HCT116 (cell line): ENCODE measurements at regions not wholly inside any gene's neighbourhood (a gene's known extent, or its start where the extent isn't known, plus 50 kb on each side); places are given as distances from the start of the nearest gene placed in this dataset.

Source experiments
- ATAC-seq: fragments of 200-7000 bp; cut with Tn5 transposase; 2 replicates; pipeline ENCODE4 v1.9.1; 2020; ENCODE audit warnings: mild to moderate bottlenecking, moderate library complexity
- BruUV-seq: library from RNA; stranded (reverse); fragments of 400-500 nt; replicated peaks from 2 replicates; lab custom pipeline; 2021; lab: Mats Ljungman, UMichigan
- CTCF ChIA-PET: fragments of 300-600 bp; sonication (Branson Sonifier 250); formaldehyde crosslinking; loops from one replicate; lab custom pipeline; 2021; ENCODE audit warnings: antibody characterized with exemption; lab: Charles Lee
- POLR2A ChIA-PET: fragments of 300-600, 350-600 bp; sonication (Branson Sonifier 250); formaldehyde crosslinking; loops from one replicate; lab custom pipeline; 2021; ENCODE audit warnings: antibody characterized with exemption; lab: Charles Lee
- RAD21 ChIA-PET, 2 experiments: fragments of 300-600 bp; sonication (Branson Sonifier 250); formaldehyde crosslinking; loops; one replicate each; lab custom pipeline; 2023; ENCODE audit warnings: low total read pairs in 2 of 2; ENCODE audit not compliant: uncharacterized antibody in 2 of 2, unreplicated experiment in 2 of 2, low non-redundant PET in 1 of 2; lab: Charles Lee
- DNase-seq: peaks from one replicate; pipeline ENCODE4 v3.0.0-alpha.2; 2010; ENCODE audit warnings: low read depth, low spot score
- H2AFZ ChIP-seq: fragments of 200-600 bp; shearing (Covaris generic), sonication (generic); 2 replicates; pipeline ENCODE4 v1.6.1; 2017; ENCODE audit warnings: low read depth, mixed run types, mixed read lengths, antibody characterized with exemption, low read length; ENCODE audit not compliant: poor library complexity, severe bottlenecking
- H3K27ac ChIP-seq: 2 replicates; pipeline ENCODE4 v1.5.1; 2012; ENCODE audit warnings: low read depth, low read length
- H3K27me3 ChIP-seq: fragments of 200-600 bp; sonication (generic); 2 replicates; pipeline ENCODE4 v1.6.1; 2016; ENCODE audit warnings: mixed run types, low read length, mixed read lengths; ENCODE audit not compliant: insufficient read depth
- H3K36me3 ChIP-seq, 2 experiments: fragments of 200-500 bp in 1 of 2; fragments of 200-600 bp in 1 of 2; sonication (Bioruptor generic) in 1 of 2; sonication (generic) in 1 of 2; 2 replicates each; pipeline versions ENCODE4 v1.5.1 to v1.6.1; 2014 to 2016; ENCODE audit warnings: low read length in 2 of 2, inconsistent platforms in 1 of 2, mixed read lengths in 1 of 2, mixed run types in 1 of 2; ENCODE audit not compliant: insufficient read depth in 2 of 2, control insufficient read depth in 1 of 2
- H3K4me1 ChIP-seq, 2 experiments: fragments of 200-600 bp in 1 of 2; sonication (generic) in 1 of 2; 2 replicates each; pipeline versions ENCODE4 v1.5.1 to v1.6.1; 2012 to 2017; ENCODE audit warnings: low read length in 2 of 2, inconsistent platforms in 1 of 2, mild to moderate bottlenecking in 1 of 2, mixed read lengths in 1 of 2, mixed run types in 1 of 2, moderate library complexity in 1 of 2; ENCODE audit not compliant: insufficient read depth in 2 of 2, control insufficient read depth in 1 of 2
- H3K4me2 ChIP-seq: fragments of 200-600 bp; sonication (generic); 2 replicates; pipeline ENCODE4 v1.6.1; 2017; ENCODE audit warnings: mixed run types, low read length, mixed read lengths
- H3K4me3 ChIP-seq, 2 experiments: fragments of 200-600 bp in 1 of 2; sonication (generic) in 1 of 2; replicated peaks in 1 of 2; 2 replicates each; pipeline ENCODE4 v1.5.1; 2011 to 2016; ENCODE audit warnings: low read length in 2 of 2, control low read depth in 1 of 2, low read depth in 1 of 2, mild to moderate bottlenecking in 1 of 2, mixed read lengths in 1 of 2, mixed run types in 1 of 2
- H3K79me2 ChIP-seq: fragments of 200-600 bp; sonication (generic); 2 replicates; pipeline ENCODE4 v1.6.1; 2017; ENCODE audit warnings: mild to moderate bottlenecking, mixed run types, low read length, moderate library complexity, mixed read lengths; ENCODE audit not compliant: insufficient read depth
- H3K9ac ChIP-seq: fragments of 200-600 bp; sonication (generic); 2 replicates; pipeline ENCODE4 v1.6.1; 2016; ENCODE audit warnings: low read length, mixed read lengths
- H3K9me2 ChIP-seq: fragments of 200-600 bp; sonication (generic), shearing (Covaris generic); 2 replicates; pipeline ENCODE4 v1.6.1; 2017; ENCODE audit warnings: mixed run types, mild to moderate bottlenecking, moderate library complexity; ENCODE audit not compliant: insufficient read depth
- H3K9me3 ChIP-seq, 2 experiments: fragments of 200-500 bp in 1 of 2; fragments of 200-600 bp in 1 of 2; sonication (Bioruptor generic) in 1 of 2; sonication (generic) in 1 of 2; 2 replicates each; pipeline ENCODE4 v1.6.1; 2014 to 2017; ENCODE audit warnings: low read length in 2 of 2, mixed read lengths in 2 of 2, inconsistent platforms in 1 of 2, low read depth in 1 of 2, mild to moderate bottlenecking in 1 of 2, mixed run types in 1 of 2, moderate library complexity in 1 of 2; ENCODE audit not compliant: control insufficient read depth in 1 of 2, insufficient read depth in 1 of 2
- H4K20me1 ChIP-seq: fragments of 200-600 bp; sonication (generic), shearing (Covaris generic); 2 replicates; pipeline ENCODE4 v1.6.1; 2017; ENCODE audit warnings: mixed run types, mild to moderate bottlenecking, moderate library complexity; ENCODE audit not compliant: insufficient read depth
- CBX3 ChIP-seq: IDR thresholded peaks from 2 replicates; pipeline ENCODE4 v1.6.1; 2012; ENCODE audit warnings: low read depth
- CEBPB ChIP-seq: IDR thresholded peaks from 2 replicates; pipeline ENCODE4 v1.6.1; 2012; ENCODE audit warnings: low read depth
- CTCF ChIP-seq, 3 experiments: fragments of 200-600 bp in 1 of 3; sonication (generic) in 1 of 3; IDR thresholded peaks in 2 of 3; conservative IDR thresholded peaks in 1 of 3; 2 replicates each; pipeline ENCODE4 v1.5.1; 2012 to 2017; ENCODE audit warnings: low read depth in 2 of 3, low read length in 2 of 3, antibody characterized with exemption in 1 of 3, borderline replicate concordance in 1 of 3, control low read depth in 1 of 3, mild to moderate bottlenecking in 1 of 3, mixed read lengths in 1 of 3, mixed run types in 1 of 3, moderate library complexity in 1 of 3; ENCODE audit not compliant: insufficient read depth in 1 of 3
- EZH2 ChIP-seq: fragments of 200-600 bp; sonication (generic); IDR thresholded peaks from 2 replicates; pipeline ENCODE4 v1.6.1; 2017; ENCODE audit warnings: antibody characterized with exemption, mixed run types
- EZH2phosphoT487 ChIP-seq: fragments of 200-600 bp; IDR thresholded peaks from 2 replicates; pipeline ENCODE4 v1.6.1; 2018; ENCODE audit warnings: antibody characterized with exemption, borderline replicate concordance
- FOSL1 ChIP-seq: IDR thresholded peaks from 2 replicates; pipeline ENCODE4 v1.6.1; 2012; ENCODE audit warnings: low read depth
- JUND ChIP-seq: IDR thresholded peaks from 2 replicates; pipeline ENCODE4 v1.6.1; 2012
- POLR2A ChIP-seq: IDR thresholded peaks from 2 replicates; pipeline ENCODE4 v1.7.0; 2011; ENCODE audit warnings: borderline replicate concordance; ENCODE audit not compliant: insufficient read depth, insufficient read length; ENCODE audit errors: extremely low read depth
- RAD21 ChIP-seq: IDR thresholded peaks from 2 replicates; pipeline ENCODE4 v1.6.1; 2012; ENCODE audit warnings: low read depth, mild to moderate bottlenecking
- REST ChIP-seq: IDR thresholded peaks from 2 replicates; pipeline ENCODE4 v1.6.1; 2012; ENCODE audit warnings: low read depth
- SIN3A ChIP-seq: IDR thresholded peaks from 2 replicates; pipeline ENCODE4 v1.6.1; 2012; ENCODE audit warnings: low read depth
- SP1 ChIP-seq: IDR thresholded peaks from 2 replicates; pipeline ENCODE4 v1.6.1; 2012; ENCODE audit warnings: low read depth
- SRF ChIP-seq: IDR thresholded peaks from 2 replicates; pipeline ENCODE4 v1.6.1; 2012; ENCODE audit warnings: low read depth
- TCF7L2 ChIP-seq: IDR thresholded peaks from 2 replicates; pipeline ENCODE4 v1.7.0; 2011; ENCODE audit warnings: borderline replicate concordance, inconsistent platforms; ENCODE audit not compliant: insufficient read depth, insufficient read length; ENCODE audit errors: extremely low read depth
- YY1 ChIP-seq: IDR thresholded peaks from 2 replicates; pipeline ENCODE4 v1.6.1; 2011; ENCODE audit warnings: low read length, low read depth, moderate library complexity, mild to moderate bottlenecking; ENCODE audit not compliant: insufficient replicate concordance; ENCODE audit errors: extremely low read depth
- ZFX ChIP-seq: fragments of 450-650 bp; IDR thresholded peaks from 2 replicates; pipeline ENCODE4 v1.6.1; 2017
- ZNF274 ChIP-seq: fragments of 200-500 bp; sonication (Bioruptor generic); IDR thresholded peaks from 2 replicates; pipeline ENCODE4 v1.6.1; 2014; ENCODE audit warnings: mild to moderate bottlenecking, low read depth, low read length, inconsistent platforms
- intact Hi-C: fragments of 100-400 bp; cut with micrococcal nuclease; formaldehyde crosslinking; loops from 2 replicates; pipeline ENCODE4 v1.10.0; 2022
- TF ChIP-seq, protein P1 (sequence below): IDR thresholded peaks from 2 replicates; pipeline ENCODE4 v1.6.1; 2011; ENCODE audit warnings: mild to moderate bottlenecking, low read length, moderate library complexity; ENCODE audit not compliant: insufficient replicate concordance; ENCODE audit errors: extremely low read depth
- TF ChIP-seq, protein P2 (sequence below): IDR thresholded peaks from 2 replicates; pipeline ENCODE4 v1.6.1; 2012
- TF ChIP-seq, protein P3 (sequence below): IDR thresholded peaks from 2 replicates; pipeline ENCODE4 v1.6.1; 2012

GRCh38 chr7:155918720-155919390 is 106.6 kb upstream of the SHH start:
- H3K9me2 ChIP-seq = no peaks in the 10 kb centered on the region
- no TSS peak for BruUV-seq
- H3K79me2 ChIP-seq = no peaks in the 10 kb centered on the region
- H2AFZ ChIP-seq = no peak overlapping the region
- RAD21 ChIA-PET = interaction anchor here in 1 of 2 experiments (0.6 kb wide), 1 partner anchor 97 kb away, joined by 4 read pairs; no protein-coding TSS in a partner anchor
- H3K4me3 ChIP-seq = no peak overlapping the region
- no peak overlapping the region; the same call in 1 of the 2 replicates for H3K27ac ChIP-seq
- CTCF ChIA-PET = no interaction called here
- peak overlapping the region; percentile 34 for H3K4me2 ChIP-seq
- peaks cover 35 to 53% of the 10 kb centered on the region in 2 experiments for H3K4me1 ChIP-seq
- intact Hi-C loops = no loop called here
- POLR2A ChIA-PET = interaction anchor here (0.9 kb wide), 1 partner anchor 10 kb away, joined by 3 read pairs; no protein-coding TSS in a partner anchor
- H4K20me1 ChIP-seq = no peaks in the 10 kb centered on the region
- H3K27me3 ChIP-seq = no peaks in the 10 kb centered on the region; the same call in 1 of the 2 replicates
- DNase-seq (peak; percentile 60), ATAC-seq (peak; percentile 66)
- no peaks in the 10 kb centered on the region for H3K36me3 ChIP-seq
- peak overlapping the region; percentile 16; the same call in 1 of the 2 replicates for H3K9ac ChIP-seq
- no peaks in the 10 kb centered on the region for H3K9me3 ChIP-seq
- TF ChIP-seq TCF7L2 (no peak), REST (no peak), YY1 (no peak), EZH2 (no peak), ZFX (no peak), SP1 (peak; percentile 85), SRF (no peak), JUND (peak; percentile 83), POLR2A (no peak), ZNF274 (no peak), SIN3A (no peak), FOSL1 (peak; percentile 81), CBX3 (peak; percentile 98), RAD21 (peak; percentile 29), CTCF (IDR thresholded peaks at IDR 0.05 in 2 of 3, conservative IDR thresholded peaks at IDR 0.05 in 1 of 3; ENCODE audit: borderline replicate concordance in 1 of 3, insufficient read depth in 1 of 3, low read depth in 2 of 3, low read length in 2 of 3) (no peak), CEBPB (no peak; the same call in 1 of the 2 replicates), EZH2phosphoT487 (no peak)
- TF ChIP-seq, protein P1, sequence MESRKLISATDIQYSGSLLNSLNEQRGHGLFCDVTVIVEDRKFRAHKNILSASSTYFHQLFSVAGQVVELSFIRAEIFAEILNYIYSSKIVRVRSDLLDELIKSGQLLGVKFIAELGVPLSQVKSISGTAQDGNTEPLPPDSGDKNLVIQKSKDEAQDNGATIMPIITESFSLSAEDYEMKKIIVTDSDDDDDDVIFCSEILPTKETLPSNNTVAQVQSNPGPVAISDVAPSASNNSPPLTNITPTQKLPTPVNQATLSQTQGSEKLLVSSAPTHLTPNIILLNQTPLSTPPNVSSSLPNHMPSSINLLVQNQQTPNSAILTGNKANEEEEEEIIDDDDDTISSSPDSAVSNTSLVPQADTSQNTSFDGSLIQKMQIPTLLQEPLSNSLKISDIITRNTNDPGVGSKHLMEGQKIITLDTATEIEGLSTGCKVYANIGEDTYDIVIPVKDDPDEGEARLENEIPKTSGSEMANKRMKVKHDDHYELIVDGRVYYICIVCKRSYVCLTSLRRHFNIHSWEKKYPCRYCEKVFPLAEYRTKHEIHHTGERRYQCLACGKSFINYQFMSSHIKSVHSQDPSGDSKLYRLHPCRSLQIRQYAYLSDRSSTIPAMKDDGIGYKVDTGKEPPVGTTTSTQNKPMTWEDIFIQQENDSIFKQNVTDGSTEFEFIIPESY = peak; percentile 35
- TF ChIP-seq, protein P2, sequence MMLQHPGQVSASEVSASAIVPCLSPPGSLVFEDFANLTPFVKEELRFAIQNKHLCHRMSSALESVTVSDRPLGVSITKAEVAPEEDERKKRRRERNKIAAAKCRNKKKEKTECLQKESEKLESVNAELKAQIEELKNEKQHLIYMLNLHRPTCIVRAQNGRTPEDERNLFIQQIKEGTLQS = no peak
- TF ChIP-seq, protein P3, sequence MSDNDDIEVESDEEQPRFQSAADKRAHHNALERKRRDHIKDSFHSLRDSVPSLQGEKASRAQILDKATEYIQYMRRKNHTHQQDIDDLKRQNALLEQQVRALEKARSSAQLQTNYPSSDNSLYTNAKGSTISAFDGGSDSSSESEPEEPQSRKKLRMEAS = peak; percentile 98
